Fibroblast of the aortic adventitia (primary cell): ENCODE measurements at regions not wholly inside any gene's neighbourhood (a gene's known extent, or its start where the extent isn't known, plus 50 kb on each side); places are given as distances from the start of the nearest gene placed in this dataset.
"Not testable (repeated sequence)": the region's sequence is repeated elsewhere in the genome, so short reads cannot be mapped to it uniquely, and the experiment has no call there.

ENCODE experiments used
- DNase-seq: peaks from one replicate; pipeline ENCODE4 v3.0.0-alpha.2; 2010; ENCODE audit warnings: low read depth
- H3K4me3 ChIP-seq: 2 replicates; pipeline ENCODE4 v1.5.1; 2011; ENCODE audit warnings: low read depth, mild to moderate bottlenecking, control low read depth, low read length, moderate library complexity
- TF ChIP-seq, protein P1 (sequence below): IDR thresholded peaks from 2 replicates; pipeline ENCODE4 v1.5.1; 2011; ENCODE audit warnings: mild to moderate bottlenecking, low read length, control low read depth, inconsistent platforms; ENCODE audit not compliant: insufficient read depth

DNA sequence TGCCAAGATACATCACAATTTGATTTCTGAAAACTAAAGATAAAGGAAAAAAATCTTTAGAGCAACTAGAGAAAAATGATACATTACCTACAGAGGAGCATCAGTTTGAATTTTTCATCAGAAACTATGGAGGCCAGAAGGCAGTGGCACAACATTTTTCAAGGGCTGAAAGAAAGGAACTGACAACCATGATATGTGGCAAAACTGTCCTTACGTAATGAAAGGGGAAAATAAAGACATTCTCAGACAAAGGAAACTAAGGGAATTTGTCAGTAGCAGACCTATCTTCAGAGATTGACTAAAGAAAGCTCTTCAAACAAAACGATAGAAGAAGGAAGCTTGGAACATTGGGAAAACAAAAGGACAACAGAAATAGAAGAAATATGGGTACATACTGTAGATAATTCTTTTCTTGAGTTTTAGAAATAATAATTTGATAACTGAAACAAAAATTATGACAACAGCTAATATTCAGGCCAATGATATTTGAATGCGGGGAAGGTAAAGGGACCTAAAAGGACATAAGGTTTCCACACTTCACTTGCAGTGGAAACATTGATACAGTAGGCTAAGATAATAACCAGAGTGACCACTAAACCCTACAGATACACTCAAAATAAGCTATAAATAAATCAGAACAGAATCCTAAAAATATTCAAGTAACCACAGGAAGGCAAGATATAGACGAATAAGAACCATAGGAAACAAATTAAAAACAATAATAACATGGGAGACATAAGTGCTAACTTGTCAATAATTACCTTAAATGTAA lies 70.0 kb upstream of the NPAS2 start:
- no peak overlapping the region for H3K4me3 ChIP-seq
- TF ChIP-seq, protein P1, sequence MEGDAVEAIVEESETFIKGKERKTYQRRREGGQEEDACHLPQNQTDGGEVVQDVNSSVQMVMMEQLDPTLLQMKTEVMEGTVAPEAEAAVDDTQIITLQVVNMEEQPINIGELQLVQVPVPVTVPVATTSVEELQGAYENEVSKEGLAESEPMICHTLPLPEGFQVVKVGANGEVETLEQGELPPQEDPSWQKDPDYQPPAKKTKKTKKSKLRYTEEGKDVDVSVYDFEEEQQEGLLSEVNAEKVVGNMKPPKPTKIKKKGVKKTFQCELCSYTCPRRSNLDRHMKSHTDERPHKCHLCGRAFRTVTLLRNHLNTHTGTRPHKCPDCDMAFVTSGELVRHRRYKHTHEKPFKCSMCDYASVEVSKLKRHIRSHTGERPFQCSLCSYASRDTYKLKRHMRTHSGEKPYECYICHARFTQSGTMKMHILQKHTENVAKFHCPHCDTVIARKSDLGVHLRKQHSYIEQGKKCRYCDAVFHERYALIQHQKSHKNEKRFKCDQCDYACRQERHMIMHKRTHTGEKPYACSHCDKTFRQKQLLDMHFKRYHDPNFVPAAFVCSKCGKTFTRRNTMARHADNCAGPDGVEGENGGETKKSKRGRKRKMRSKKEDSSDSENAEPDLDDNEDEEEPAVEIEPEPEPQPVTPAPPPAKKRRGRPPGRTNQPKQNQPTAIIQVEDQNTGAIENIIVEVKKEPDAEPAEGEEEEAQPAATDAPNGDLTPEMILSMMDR: no peak
- DNase-seq: no peak

DNA sequence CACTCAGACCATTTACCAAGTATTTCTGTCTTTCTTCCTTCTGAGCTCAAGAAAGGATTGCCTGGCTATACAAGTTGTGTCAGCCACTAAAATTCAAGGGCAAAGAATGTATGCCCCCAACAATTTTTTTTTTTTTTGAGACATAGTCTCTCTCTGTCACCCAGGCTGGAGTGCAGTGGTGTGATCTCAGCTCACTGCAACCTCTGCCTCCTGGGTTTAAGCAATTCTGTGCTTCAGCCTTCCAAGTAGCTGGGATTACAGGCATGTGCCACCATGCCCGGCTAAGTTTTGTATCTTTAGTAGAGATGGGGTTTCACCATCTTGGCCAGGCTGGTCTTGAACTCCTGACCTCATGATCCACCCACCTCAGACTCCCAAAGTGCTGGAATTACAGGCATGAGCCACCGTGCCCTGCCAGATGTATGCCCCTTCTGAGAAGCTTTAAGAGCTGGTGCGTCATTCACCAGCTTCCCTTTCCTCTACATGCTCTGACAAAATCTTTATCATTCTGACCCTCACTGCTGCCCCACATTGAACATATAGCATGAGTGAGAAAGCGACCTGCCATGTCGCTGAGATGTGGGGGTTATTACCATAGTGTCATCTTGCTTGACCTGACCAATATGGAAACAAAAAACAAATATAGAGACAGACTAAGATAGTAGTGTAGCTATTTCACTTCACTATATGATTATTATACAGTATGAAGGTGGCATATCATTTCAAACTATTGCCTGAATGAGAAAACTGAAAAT lies 67.9 kb upstream of the NPAS2 start:
- not testable (repeated sequence) for DNase-seq, H3K4me3 ChIP-seq

DNA sequence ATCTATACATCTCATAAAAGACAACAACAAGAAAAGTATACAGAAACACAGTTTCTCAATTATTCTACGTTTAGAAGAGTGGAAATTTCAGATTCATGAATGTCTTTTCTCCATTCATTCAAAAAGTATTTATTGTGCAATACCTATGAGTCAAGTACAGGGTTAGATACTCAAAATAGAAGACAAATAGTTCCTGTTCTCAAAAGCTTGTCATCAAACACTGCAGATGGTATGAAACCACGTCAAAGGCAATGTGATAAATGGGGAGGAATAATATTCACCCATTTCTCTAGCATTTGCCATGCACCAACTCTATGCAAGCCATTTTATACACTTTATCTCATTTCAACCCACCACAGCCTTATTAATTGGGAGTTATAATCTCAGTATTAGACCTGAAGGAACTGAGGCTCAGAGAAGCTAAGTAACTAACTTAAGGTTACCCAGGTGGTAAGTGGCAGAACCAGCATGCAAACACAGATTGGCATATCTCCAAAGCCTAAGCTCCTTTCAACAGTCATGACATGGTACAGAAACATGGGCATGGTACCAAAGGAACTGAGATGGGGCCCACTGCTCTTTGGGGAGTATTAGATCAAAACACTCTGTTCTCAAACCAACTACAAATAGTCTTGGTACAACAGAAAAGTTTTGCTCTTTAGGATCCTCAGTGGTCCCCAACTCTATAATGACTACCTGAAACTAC lies 67.2 kb upstream of the NPAS2 start:
- DNase-seq: peak; percentile 92
- no peak overlapping the region for H3K4me3 ChIP-seq
- TF ChIP-seq, protein P1: no peak

DNA sequence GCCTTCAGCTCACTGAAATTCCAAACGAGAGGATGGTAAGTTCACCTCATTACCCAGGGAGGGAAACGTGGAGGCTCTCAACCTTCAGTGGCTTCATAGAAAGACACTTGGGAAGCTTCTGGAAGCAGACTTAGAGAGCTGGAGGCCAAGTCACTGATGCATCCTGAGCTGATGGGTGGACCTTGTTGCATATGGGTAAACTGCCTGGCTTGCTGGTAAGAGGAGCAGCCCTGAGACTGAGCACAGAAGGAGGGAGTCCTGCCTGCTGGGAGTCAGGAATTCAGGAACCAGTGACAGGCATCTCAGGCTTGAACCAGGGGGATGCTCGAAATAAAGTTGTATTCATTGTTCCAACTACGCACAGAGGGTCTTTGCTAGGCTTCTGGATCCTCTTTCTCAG lies 66.5 kb upstream of the NPAS2 start:
- TF ChIP-seq, protein P1: no peak

DNA sequence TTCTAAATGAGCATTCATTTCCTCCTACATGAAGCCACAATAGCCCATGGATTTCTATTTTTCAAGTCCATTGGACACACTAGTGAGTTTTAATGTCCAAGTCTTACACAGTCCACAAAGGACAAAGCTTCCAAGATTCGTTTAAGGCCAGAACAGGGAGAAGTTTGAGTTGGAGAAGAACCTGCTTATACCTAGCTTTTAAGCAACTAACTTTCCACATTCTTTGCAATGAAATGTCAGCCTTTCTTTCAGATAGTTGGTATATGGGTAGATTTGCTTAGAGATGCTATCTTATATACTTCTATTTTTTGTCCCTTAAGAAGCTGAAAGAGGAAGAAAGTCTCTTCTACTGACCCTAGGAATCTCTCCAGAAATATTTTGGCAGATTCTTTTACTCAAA lies 66.1 kb upstream of the NPAS2 start:
- DNase-seq: no peak
- no peak overlapping the region for H3K4me3 ChIP-seq
- TF ChIP-seq, protein P1: no peak

More for the DNA sequence above, 66.5 kb upstream of the NPAS2 start:
- no peak for DNase-seq
- no peak overlapping the region for H3K4me3 ChIP-seq

DNA sequence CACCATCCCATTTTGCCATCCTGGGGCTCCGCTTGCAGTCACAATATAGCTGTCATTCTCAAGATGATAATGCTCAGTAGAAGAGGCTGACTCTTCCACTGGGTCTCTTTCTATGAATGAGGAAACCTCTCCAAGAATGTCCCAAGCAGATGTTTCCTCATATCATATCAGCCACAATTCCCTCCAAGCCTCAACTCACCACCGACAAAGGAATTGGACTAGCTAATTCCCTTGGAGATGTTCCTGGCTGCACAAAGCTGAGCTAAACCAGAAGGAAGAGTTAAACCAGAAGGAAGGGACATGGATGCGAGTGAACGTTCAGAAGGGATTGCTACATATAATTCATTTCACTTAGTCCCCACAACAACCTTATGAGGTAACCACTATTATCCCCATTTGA lies 65.0 kb upstream of the NPAS2 start:
- TF ChIP-seq, protein P1: no peak
- no peak overlapping the region for H3K4me3 ChIP-seq
- DNase-seq: peak; percentile 70

DNA sequence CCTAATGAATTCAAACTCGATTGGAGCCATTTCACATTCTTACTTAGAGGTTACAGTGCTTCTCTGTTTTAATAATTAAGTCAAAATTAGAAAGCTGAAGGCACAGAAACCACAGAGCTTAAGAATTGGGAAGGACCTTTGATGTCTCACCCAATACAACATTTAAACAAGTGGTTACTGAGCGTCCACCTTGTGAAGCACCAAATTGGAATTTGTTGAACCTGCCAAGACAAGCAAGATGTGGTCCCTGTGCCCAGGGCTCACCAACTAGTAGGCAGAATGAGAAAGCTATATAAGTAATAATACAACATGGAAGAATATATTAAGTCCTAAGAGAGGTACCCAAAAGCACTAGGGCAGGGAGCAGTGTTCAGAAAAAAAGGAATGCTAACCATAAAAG lies 64.5 kb upstream of the NPAS2 start:
- TF ChIP-seq, protein P1: no peak
- no peak overlapping the region for H3K4me3 ChIP-seq
- no peak for DNase-seq
